GM21825 (cell line): ENCODE measurements at regions not wholly inside any gene's neighbourhood (a gene's known extent, or its start where the extent isn't known, plus 50 kb on each side); places are given as distances from the start of the nearest gene placed in this dataset.
"Not testable (repeated sequence)": the region's sequence is repeated elsewhere in the genome, so short reads cannot be mapped to it uniquely, and the experiment has no call there.

Source experiments
- ATAC-seq: cut with Tn5 transposase; IDR thresholded peaks from one replicate; pipeline ENCODE4 v1.9.1; 2021; ENCODE audit warnings: mild to moderate bottlenecking, moderate library complexity; ENCODE audit not compliant: unreplicated experiment

DNA sequence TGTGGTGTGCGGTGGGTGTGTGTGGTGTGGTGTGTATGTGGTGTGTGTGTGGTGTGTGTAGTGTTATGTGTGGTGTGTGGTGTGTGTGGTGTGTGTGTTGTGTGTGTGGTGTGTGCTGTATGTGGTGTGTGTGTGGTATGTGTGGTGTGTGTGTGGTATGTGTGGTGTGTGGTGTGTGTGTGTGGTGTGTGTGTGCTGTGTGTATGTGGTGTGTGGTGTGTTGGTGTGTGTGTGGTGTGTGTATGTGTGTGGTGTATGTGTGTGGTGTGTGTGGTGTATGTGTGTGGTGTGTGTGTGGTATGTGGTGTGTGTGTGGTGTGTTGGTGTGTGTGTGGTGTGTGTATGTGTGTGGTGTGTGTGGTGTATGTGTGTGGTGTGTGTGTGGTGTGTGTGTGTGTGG lies 144.3 kb downstream of the HSD17B3 start:
- ATAC-seq: no peak

DNA sequence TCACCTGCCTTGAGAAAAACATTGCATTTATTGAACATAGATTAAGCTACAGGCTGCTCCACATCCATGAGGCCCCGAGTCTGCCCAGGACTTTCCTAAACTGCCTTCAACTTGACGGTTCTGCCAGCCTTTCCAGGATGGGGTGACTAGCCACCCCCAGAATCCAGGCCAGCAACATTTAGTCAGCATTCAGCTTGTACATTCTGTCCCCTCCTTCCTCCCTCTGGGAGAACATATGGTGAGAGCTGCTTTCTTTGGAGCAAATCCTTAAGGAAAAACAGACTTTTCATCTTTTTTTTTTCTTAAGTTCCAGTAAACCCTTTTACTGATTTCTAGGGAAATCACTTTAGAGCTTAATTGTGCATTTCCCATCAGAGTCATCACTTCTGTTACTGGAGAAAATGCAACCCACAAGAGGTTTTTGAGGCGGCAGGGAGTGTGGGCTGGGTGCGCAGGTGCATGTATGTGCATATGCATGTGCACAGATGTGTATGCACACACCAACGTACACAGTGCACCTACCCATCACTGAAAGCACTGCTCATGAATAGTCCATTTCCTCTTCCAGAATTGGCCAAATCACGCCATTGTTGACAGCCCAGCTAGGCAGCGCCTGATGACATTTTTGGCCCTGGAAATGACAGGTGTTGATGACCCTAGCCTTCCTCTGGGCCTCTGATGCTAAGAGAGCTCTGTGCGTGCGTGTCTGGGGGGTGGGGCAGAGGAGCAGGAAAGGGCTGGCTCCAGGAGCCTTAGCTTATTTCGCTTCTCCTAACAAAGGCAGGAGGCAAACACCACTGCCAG lies 145.6 kb downstream of the HSD17B3 start:
- ATAC-seq: no peak

DNA sequence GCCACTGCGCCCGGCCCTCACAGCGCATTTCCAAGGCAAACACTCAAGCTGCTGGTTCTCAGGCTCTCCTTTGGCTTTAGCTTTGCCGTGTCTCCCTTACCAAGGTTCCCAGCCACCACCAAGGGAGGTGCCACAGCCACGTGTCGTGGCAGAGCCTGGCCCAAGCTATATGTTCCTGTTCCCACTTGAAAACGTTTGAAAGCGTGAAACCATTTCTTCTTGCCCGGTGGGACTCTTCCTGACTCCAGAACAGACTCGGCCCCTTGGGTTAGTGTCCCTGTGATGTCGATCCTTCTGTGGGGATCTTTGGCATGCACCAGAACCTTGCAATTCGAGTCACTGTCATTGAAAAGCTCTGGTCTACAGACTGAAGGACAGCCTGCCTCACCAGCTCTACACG lies 147.9 kb downstream of the HSD17B3 start:
- ATAC-seq: no peak

DNA sequence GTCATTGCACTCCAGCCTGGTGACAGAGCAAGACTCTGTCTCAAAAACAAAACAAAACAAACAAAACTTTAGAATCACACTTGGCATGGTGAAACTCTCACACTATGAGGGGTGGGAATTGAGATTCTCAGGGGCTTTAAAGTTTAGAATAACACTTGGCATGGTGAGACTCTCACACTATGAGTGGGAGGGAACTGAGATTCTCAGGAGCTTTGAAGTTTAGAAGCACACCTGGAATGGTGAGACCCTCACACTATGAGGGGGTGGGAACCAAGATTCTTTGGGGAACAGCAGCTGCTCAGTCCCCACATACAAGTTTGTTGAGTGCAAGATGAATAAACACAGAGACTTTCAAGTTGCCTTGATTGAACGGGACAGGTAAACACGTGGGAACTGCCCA lies 149.4 kb downstream of the HSD17B3 start:
- ATAC-seq: no peak

DNA sequence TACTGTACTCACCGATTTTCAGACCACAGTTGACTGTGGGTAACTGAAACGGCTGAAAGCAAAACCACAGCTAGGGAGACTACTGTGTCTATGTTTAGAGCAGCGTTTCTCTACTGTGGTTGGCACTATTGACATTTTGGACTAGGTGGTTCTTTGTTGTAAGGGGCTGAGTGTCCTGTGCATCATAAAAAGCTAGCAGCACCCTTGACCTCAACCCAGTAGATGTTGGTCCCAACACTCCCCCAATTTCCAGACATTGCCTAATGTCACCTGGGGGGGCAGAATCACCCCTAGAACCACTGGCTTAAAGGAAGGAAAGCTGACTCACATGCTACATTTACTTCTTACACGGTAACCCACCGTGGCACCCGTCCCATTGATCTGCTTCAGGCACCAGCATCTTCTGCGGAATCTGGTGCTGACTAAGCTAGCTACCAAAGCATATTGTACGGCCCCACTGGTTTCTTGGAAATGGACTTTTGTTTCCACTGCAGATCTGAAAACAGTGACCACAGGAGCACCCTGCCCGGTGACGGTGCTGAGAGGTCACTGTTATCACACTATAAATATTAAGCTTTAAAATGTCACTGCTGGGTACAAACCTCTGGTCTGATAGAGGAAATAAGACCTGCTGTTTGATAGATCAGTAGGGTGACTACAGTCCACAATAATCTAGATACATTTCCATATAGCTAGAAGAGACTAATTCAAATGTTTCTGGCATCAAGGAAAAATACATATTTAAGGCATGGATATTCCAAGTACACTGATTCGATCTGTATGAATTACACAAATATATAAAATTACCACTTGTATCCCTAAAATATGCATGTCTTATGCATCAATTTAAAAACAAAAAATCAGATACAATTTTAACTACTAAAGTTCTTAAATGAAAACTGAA lies 151.4 kb downstream of the HSD17B3 start:
- peak; percentile 92 for ATAC-seq

DNA sequence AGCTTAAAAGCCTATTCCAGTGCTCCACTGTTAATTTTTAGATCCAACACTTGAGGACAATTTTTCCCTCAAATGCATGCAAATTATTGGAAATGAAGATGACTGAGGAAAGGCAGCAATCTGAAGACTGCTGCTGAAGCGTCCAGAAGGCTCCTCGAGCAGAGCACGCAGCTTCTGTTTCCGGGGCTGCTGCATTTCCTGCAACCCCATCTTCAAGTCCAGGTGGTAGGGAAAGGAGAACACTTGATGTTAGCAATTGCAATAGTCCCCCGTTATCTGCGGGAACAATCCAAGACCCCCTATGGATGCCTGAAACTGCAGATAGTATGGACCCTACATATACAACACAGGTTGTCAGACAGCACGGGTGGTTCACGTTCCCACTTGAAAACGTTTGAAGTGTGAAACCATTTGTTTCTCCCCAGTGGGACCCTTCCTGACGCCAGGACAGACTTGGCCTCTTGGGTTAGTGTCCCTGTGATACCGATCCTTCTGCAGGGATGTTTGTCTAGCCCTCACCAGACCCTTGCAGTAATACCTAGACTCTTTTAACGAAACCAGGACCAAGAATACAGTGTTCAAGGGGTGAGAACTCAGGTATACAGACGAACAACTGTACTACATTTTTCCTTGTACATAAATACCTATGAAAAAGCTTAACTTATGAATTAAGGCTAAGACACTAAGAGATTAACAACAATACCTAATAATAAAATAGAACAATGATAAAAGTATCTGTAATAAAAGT lies 152.3 kb downstream of the HSD17B3 start:
- peak; percentile 35 for ATAC-seq

DNA sequence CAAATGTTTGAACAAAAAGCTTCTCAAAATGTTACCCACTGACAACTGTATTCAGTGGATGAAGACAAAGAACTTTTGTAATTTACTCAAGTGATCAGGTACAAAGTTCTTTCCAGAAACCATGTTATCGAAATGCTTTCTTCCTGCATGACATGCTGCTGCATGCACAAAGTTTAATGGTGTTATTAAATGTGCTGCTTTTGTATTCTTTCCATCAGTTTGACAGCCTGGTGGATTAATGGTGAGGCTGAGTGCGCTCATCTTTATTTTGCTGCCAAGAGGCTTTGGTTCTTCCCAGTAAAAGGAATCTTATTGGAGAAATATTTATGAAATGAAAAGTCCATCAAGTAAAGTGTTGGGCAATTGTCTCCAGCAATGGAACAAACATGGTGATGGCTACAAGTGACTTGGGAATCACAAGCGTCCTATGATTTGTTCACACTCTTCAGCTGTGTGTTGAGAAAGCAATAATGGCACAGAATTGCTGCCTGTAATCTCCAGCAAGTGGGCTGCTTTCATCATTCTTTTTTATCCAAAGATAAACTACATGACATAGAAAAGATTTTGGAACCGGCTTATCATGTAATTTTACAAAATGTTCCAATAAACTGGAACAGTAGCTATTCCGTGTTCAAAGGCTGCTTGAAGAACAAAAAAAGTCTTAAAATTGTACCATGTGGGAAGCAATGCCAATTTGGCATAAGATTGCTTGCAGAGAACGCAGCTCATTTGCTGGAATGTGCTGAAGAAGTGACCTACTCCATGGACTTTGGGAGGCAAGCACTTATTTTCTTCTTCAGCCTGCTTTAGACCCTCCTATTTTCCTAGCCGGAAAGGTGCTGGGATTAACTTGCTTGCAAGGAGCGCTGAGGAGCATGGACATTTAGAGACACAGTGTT lies 153.1 kb downstream of the HSD17B3 start:
- ATAC-seq: no peak

DNA sequence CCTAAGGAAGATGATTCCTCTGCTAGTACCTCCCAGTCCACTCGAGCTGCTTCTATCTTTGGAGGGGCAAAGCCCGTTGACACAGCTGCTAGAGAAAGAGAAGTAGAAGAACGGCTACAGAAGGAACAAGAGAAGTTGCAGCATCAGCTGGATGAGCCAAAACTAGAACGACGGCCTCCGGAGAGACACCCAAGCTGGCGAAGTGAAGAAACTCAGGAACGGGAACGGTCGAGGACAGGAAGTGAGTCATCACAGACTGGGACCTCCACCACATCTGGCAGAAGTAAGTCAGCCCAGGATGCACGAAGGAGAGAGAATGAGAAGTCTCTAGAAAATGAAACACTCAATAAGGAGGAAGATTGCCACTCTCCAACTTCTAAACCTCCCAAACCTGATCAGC lies 154.9 kb downstream of the HSD17B3 start:
- ATAC-seq: not testable (repeated sequence)

DNA sequence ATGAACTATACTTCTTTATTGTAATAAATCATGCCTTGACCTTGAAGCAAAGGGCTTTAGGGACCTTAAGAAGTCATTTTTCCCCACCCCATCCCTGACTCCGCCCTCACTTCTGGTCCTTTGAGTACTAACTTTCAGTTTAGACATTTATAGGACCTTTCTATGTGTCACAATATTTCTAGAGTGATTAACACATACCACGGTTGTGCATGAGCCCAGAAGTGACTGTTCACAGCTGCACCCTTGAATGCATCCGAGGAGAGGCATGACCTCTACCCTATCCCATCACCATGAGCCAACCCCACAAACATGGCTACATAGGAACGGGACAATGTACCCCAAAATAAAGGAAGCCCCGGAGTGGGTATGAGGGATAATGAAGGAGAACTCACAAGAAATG lies 160.3 kb downstream of the HSD17B3 start:
- ATAC-seq: no peak

DNA sequence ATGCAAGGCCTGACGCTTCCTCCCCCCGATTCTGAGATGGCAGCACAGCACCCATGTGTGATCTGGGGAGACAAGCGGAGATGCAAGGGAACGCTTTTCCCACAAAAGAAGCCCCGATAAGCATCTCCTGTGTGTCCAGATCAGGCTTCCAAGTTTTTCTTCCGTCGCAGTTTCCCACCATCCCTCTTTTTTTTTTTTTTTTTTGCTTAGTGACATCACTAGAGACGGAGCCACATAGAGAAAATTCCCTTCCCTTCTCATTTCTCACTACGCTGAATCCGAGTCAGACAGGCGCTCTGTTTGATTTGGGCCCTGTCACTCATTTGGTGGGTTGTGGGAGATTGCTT lies 160.9 kb downstream of the HSD17B3 start:
- no peak for ATAC-seq

DNA sequence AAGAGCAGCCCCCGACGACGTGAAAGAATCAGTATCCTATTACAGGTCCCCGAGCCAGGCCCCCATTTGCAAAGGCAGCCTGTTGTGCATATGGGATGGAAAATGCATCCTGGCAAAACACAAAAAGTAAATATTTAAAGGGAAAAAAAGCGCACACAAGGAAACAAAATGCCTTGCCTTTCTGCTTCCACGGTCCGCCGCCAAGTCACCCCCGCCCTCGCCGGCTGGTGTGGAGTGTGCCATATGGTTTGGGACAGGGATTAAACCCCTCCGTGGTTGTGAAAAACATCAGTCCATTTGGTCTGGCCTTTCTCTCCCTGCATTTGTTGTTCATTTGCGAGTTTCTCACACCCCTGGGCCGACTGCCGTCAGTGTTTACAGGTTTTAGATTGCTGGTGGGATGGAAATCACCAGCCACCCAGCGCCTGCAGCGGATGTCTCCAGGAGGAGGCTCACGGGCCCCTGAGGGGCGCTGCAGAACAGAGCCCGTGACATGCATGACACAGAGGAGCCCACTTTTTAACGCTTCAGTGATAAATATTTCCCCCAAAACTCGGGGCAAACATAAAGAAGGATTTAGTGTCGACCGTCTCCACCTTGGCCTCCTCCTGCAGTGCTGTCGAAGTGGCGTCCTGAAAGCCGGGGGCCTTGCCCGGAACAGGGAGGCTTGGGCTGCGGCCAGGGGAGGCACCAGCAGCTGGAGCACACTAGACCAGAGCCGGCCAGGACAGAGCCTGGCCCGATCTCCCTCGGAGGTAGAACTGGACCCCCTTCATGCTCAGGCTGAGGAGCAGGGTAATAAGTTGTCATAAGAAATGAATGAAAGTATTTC lies 161.5 kb downstream of the HSD17B3 start:
- no peak for ATAC-seq

DNA sequence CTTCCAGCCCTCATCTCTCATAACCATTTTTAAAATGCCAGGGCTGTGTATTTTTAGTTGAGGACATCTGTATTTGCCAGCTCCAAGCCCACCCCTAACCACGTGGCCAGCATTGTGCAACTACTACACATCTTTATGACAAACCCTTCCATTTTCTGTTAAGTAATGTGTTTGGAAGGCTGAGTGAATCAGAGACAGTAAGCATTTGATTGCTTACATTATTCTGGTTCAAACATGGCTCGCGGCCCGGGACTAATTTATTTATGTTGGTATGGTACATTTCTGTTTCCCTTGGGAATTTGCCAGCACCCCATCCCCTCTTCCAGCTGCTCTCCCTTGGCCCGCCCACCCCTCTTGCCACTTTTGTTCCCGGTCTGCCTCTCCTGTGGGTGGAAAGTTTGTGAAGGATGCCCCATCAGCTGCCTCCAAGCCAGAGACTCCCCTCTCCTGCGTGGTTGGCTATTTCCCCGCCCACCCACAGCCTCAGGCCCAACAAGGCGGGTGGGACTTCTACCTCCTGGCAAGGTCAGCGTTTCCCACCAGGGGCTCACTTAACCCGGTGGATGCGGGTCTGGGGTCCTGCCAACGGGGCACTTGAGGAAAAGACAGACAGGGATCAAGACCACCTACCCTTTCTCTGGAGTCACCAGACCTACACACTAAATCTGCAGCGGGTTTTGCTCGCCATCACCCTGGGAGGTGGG lies 162.2 kb downstream of the HSD17B3 start:
- ATAC-seq: no peak

DNA sequence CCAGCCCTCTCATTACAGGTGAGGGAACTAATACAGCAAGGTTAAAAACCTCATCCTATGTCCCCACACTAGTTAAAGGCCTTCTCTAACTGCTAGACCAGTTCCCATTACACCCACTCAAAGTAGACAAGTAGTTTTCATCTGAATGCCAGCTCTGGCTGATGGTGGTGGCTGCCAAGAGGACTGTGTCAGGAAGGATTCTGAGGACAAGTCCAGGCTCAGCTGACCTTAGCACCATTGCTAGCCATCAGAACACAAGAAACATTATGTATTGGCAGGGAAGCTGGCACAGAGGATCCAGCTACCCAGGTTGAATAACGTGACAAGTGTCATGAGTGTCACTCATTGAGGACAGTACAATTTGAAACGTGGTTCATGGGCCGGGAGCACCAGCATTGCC lies 163.4 kb downstream of the HSD17B3 start:
- no peak for ATAC-seq

DNA sequence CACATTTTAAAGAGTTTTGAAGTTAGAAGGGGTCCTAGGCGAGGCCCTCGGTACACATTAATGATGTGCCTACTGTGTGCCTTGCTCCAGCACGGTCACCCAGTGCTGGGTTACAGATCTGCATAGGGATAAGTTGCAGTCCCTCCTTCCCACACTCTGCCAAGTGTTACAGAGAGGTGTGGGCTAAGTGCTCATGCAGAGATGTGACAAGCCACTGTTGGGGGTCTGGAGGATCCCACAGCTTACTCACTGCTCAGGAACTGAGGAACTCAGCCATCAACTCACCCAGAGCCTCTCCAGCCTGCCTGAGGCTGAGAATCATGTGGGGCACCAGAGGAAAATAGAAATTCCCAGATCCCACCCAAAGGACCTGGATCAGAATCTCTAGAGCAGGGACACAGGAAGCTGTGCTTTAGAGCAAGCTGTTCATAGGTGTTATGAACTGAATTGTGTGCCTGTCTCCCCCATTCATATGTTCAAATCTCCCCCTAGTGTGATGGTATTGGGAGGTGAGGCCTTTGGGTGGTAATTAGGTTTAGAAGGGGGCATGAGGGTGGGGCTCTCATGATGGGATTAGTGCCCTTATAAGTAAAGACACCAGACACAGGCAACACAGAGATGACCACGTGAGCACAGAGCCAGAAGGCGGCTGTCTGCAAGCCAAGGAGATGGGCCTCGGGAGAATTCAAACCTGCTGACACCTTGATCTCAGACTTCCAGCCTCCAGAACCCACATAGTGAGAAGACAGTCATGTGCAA lies 164.1 kb downstream of the HSD17B3 start:
- no peak for ATAC-seq

DNA sequence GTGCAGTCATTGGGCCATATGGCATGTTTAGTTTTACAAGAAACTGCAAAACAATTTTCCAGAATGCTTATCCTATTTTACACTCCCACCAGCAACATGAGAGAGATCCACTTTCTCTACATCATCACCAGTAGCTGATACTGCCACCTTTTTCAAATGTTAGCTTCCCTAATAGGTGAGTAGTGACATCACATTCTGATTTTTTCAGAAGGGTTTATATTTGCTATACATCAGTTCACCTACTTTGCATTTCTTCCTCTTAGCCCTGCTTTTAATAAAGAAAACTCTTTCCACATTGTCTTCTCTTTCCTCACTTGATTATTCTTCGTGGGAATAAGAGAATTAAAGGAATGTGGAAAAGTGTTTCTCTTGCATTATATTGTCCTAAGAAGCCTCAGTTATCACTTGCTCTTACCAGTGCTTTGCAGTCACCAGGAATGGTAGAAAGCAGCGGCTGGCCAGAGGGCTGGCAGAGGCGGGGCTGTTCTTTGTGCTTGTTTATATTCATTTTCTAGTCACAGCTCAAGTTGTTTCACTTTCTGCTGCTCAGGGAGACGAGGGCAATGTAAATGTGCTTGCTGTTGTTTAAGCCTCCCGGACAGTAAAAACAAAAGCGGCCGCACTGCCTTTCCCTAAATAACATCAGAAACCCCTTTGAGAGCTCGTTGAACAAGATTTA lies 164.8 kb downstream of the HSD17B3 start:
- peak; percentile 92 for ATAC-seq

DNA sequence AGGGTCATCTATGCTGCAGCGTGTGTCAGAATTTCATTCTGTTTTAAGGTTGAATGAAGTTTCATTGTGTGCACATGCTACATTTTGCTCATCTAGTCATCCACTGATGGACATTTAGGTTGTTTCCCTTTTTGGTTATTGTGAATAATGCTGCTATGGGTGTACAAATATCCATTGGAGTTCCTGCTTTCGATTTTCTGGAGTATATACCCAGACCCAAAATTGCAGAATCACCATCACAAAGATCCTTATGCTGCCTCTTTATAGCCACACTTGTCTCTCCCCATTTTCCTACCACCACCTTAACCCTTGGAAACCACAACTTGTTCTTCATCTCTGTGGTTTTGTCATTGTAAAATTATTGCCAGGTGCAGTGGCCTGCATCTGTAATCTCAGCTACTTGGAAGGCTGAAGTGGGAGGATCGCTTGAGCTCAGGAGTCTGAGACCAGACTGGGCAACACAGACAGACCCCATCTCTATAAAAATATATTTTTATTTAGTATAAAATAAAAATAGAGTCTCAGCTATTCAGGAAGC lies 166.2 kb downstream of the HSD17B3 start:
- ATAC-seq: no peak

DNA sequence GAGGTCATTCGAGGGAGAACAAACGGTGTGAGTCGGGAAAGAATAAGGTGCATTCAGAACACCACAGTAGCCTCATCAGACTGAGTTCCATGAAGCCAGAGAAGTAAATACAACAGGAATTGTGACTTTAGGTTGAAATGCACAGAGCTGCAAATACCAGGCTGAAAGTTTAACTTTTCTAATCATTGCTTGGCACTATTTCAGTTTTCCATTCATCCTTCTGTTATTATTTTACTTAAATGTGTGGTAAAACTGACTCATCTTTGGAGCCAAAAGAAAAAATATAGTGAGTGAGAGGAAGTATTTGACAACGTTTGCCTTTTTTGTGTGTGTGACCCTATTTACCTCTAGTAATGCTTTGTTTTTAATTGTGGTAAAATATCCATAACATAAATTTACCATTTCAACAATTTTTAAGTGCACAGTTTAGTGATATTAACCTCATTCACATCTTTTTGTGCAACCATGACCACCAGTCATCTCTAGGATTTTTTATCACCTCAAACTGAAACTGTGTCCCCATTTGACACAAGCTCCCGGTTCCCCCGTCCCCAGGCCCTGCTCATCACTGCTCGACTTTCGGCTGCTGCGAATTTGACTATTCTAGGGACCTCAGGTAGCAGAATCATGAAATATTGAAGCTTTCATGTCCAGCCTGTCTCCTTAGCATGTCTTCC lies 166.8 kb downstream of the HSD17B3 start:
- no peak for ATAC-seq
